SW480 (cell line): ENCODE measurements at regions not wholly inside any gene's neighbourhood (a gene's known extent, or its start where the extent isn't known, plus 50 kb on each side); places are given as distances from the start of the nearest gene placed in this dataset.
"Not testable (repeated sequence)": the region's sequence is repeated elsewhere in the genome, so short reads cannot be mapped to it uniquely, and the experiment has no call there.

Experiments
- DNase-seq: peaks from one replicate; pipeline ENCODE4 v3.0.0-alpha.2; 2016; ENCODE audit warnings: low spot score

DNA sequence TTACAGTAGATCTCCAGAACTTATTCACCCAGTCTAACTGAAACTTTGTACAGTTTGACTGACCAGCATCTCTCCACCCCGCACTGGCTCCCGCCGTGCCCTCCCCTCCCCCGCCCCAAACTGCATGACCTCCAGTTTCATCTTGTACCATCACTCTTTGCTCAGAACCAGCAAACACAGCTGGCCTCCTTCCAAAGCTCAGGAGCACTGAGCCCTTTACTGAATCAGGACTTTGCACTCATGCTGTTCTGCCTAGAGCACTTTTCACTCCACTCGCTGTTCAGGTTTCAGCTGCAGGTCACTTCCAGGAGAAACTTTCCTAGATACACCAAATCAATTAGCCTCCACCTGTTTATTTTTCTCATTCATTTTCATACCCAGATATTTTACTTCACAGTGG lies 455.3 kb upstream of the PDE3A start:
- no peak for DNase-seq

DNA sequence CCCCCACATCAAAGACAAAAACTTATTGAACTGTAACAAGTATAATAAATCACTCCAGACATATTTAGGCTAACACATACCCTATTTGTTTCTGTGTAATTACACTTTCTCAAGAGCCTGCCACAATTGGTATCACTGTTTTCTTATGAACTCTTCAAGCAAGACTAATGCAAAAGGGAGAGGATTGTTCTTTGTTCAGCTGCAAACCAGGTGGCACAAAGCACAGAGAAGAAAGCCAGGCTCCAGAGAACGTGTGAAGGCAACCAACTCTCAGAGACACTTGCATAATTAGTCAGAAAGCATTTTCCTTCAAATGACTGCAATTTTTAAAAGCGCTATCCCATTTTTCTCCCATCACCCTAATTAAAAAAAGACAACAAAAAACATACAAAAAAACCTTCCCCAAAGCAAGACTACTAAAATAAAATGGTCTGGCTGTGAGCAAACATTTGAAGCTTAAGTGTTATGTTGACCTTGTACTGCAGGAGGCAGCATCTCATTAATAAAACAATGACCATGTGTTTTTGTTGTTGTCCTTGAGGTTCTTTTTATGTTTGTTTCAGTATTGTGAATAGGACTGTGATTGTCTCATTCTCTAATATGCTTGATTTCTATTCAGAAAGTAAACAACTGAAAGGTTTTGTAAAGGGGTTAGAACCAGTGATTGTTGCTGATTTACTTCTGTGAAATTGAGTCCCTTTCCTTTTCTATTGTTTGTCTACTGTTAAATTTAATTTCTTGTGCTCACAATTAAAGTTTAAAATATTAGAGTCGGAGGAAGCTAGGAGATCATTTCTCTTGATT lies 452.7 kb upstream of the PDE3A start:
- DNase-seq: peak; percentile 40

DNA sequence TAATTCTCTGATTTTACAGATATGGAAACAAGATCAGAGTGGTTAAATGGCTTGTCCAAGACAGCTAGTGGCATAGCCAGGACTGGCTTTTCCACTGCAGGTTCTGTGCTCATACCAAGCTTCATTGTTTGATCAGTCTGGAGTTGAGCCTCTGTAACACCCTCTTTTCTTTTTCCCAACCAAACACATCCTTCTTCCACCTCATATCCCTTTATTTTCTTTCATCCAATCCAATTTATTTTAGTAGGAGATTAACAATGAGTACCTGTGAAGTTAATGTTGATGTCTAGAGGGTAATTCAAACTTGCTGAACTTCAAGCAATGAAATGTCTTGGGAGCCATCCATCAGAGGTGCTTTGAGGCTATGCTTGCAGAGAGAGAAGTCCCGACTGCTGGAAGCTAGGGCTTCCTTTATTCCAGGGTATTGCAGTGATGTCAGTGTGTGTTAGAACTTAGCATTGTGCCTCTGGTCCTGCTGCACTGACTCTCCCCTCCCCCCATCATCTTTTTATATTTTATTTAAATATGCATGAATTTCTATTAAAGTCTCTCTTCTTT lies 452.1 kb upstream of the PDE3A start:
- no peak for DNase-seq

DNA sequence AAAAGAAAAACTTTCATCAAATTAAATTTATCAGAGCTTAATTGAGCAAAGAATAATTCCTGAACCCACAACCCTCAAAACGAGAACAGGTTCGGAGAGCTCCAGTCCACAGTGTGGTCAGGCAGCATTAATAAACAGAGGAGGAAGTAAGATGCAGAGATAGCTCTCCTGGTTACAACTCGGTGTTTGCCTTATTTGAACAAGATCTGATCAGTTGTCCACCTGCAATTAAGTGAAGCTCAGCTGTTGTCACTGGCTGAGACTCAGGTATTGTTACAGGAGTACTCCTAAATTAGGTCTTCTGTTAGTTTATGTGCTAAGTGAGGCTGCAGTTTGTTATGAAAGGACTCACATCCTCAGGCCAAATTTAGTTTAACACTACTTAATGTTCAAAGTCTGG lies 451.4 kb upstream of the PDE3A start:
- no peak for DNase-seq

DNA sequence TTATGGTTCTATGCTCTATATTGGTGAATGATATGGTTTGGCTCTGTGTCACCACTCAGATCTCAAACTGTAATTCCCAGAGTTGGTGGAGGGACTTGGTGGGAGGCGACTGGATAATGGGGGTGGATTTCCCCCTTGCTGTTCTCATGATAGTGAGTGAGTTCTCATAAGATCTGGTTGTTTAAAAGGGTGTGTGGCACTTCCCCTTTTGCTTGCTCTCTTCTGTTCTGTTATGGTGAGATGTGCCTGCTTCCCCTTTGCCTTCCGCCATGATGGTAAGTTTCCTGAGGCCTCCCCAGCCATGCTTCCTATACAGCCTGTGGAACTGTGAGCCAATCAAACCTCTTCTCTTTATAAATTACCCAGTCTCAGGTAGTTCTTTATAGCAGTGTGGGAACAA lies 446.6 kb upstream of the PDE3A start:
- DNase-seq: not testable (repeated sequence)

DNA sequence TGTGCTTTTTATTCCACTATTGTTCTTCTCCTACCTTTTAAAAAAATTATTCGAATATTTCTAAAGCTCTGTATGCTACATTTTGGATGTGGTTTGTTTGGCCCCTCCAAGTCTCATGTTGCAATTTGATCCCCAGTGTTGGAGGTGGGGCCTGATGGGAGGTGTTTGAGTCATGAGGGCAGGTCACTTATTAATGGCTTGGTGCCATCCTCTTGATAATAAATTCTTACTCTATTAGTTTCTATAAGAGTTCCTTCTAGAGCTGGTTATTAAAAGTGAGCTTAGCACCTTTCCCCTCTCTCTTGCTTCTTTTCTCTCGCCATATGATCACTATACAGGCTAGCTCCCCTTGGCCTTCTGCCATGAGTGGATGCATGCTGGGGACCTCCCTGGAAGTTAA lies 445.6 kb upstream of the PDE3A start:
- DNase-seq: no peak

DNA sequence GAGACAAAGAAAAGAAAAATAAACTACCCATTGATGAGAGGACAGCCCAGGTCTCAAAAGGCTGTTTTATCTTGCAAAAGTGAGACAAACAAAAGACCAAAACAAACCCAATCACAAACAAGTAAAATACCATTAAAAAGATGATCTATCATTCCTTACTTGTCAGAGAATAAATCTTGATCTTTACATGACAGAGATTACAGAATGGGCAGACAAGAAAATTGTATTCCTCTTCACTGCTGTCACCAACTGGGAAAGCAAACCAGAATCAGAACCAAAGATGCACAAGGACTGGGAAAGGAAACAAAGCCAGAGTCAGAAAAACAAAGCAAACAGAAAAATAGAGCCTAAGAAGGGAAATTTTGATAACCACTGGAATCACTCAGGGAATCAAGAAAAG lies 444.0 kb upstream of the PDE3A start:
- DNase-seq: no peak

DNA sequence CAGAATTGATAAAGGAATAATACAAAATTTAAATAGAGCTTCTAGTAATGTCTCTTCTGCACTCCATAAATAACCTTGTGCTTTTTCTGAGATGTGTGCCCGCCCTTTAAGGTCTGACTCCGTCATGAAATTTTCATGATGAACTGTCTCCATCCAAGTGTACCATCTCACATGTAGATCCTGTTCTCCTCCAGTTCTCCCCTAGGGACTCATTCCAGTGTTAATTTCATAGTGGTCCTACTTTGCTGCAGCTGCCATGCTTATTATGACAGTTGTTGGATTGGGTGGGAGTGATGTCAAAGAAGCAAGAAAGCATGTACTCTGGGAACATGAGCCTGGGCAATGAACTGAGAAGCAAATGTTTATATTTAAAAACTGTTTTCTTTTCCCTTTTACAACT lies 442.5 kb upstream of the PDE3A start:
- no peak for DNase-seq

DNA sequence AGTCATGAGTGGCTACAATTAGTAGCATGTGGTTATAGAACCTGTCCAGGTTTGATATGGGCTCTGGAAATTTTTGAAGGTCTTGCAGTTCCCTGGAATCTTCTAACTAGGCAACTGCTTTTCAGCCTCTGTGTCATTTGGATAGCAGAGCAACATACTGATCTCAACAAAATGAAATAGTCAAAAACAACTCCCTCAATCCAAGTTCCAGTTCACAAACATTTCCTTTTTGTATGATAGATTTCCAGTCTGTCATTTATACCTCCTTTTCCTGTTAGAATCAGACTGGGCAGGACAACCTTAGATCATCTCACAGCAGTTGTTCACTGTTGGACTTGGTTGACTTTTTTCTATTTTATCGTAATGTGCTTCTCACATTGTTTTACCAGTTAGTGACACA lies 442.1 kb upstream of the PDE3A start:
- DNase-seq: no peak

DNA sequence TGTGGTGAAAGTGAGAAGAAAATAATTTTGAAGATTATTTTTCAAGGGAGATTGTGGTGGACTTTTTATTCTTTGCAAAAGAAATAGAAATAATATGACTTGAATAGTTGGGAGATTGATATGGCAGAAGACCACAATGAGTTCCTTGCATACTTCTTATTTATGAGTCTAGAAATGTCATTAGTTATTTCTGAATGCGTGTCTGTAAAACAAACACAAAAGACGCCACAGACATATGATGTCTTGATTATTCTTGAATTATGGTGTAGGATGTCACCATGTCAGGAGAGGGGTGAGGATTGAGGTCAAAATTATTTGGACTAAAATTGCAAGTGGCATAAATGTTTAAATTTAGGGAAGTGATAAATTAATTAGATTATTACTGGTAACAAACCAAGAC lies 440.7 kb upstream of the PDE3A start:
- no peak for DNase-seq

DNA sequence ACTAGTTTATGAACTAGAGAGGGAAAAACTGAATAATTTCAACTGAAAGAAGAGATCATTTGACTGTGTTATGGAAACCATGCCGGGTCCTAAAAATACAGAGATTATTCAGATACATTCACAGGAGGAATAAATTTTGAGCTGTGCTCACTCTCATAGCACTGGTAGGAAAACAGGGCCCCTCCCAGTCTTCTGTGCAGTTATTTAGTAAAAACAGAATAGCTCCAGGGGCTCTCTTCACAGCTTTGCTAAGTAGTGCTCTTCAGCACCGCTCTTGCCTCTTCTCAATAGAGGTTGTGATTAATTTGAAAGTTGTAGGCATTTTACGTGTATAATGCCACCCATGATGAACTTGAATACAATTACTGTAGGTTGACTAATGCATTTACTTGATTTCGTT lies 435.9 kb upstream of the PDE3A start:
- no peak for DNase-seq

DNA sequence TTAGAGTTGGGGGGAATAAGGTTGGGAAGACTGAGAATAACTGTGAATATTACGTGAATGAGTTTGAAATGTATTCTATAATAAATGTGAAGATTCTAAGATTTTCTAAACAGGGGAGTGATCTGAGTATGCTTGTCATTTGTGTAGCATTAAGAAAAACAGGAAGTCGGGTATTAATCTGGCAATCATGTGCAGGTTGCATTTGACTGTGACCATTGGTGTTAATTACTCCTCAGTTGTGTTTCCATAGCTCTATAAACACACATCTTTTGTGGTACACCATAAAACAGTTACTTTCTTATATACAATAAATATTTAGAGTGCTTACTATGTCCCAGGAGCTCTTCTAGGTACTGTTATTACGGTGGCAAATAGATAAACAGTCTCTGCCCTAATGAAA lies 434.4 kb upstream of the PDE3A start:
- DNase-seq: no peak

DNA sequence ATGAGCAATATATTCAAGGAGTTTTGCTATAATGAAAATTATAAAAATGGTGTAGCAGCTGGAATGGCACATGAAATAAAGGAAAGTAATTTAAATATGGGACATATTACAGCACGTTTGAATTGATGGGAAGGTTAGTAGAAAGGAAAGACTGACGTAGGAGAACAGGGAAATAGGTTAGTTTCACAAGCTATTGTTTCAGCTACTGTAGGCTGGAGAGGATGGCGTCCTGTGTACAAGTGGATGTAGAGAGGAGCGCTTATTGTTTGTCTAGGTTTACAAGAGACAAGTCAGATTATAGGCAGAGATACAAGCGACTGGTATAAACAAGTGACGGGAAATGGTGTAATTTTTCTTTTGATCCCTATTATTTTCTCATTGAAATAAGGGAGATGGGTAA lies 431.2 kb upstream of the PDE3A start:
- no peak for DNase-seq

DNA sequence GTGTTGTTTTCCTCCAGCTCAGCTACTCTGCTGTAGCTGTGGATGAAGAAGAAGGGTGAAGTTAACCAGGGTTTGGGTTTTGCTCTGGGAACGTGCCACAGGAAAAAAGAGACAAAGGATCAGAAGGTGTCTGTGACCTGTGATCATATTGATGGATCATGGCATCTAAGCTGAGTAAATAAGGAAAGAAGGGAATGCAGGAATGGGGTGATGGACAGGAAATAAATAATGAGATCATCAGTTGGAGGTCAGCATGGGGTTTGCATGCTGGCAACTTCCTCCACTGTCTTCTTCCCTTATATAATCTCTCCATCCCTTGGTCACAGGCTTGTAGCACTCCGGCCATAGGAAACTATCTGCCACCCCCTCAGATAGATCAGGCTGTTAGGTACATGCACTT lies 430.3 kb upstream of the PDE3A start:
- DNase-seq: no peak

DNA sequence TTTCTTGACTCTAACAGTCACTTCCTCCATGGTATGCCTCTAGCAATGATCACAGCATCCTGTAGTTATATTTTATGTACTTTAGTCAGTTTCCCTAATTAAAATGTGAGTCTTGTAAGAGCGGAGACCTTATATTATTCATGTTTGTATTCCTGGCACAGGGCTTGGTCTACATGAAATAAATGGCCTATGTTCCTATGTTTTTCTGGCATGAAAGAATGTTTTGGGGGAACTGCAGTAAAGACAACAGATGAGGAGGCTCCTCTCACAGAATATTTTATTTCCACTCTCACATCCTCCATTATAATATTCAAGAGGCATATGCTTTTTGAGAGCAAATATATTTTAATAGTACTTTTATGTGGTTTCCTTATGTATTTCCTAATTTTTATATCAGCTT lies 429.8 kb upstream of the PDE3A start:
- no peak for DNase-seq

DNA sequence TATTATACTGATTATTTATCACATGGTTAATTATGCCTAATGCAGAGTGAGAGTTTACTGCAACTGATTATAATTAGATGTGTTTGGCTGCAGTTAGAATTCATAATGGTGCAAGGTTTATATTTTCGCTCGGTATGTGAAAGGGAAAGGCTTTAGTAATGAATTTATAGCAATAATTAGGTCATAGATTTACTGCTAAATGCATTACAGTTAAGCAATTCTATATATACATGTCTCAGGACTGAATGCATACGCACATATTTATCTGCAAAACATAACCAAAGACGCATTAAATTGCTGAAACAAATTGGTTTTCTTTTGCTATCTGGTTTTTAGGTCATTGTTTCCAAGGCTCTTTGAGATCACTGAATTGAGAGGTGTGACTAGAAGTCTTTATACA lies 428.1 kb upstream of the PDE3A start:
- DNase-seq: no peak

DNA sequence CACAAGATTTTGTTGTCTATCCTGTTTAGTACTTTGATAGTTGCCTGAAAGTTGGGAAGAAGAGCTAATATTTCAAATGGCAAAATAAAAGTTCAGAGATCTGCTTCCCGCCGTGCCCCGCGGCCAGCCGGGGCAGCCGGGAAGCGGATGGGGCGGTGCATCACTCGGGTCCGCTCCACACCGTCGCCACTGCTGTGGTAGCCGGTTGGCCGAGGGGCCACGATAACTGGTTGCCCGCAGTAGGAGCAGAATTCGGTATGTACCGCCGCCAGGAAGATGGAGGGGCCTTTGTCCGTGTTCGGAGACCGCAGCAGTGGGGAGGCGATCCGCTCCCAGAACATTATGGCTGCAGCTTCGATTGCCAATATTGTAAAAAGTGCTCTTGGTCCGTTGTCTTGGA lies 427.2 kb upstream of the PDE3A start:
- DNase-seq: no peak

DNA sequence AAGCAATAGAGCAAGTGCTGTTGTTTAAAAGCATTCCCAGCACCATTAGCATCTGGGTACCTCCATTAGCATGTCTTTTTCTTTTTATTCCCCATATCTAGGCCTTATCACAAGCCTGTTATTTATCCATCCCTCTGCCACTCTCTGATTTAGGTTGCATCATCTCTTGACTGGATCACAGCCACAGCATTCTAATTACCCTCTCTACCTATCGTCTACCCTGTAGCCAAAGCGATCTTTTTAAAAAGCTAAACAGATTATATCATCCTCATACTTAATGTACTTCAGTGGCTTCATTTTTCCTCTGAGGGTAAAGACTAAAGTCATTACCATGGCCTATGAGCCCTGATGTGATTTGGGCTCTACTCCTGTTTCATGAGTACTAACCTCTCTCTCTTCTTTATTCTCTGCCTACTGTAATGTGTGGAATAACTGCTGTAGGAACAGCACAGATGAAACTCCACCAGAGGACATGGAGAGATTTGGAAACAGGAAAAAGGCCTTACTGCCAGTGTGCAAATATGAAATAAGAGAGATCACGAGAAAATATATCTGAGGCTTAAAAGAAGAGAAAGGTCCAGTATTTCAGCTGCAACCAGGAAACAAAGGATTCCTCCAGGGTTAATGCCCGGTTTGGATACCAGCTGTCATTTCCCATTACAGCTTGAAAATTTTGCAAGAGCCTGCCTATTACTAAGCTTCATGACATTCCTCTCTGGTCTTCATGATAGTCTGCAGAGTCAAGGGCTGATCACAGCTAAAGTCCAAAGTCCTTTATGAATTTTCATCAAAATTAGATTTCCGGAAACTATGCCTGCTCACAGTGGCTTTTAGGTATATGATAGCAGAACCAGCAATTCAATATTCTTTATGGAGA lies 422.5 kb upstream of the PDE3A start:
- no peak for DNase-seq

DNA sequence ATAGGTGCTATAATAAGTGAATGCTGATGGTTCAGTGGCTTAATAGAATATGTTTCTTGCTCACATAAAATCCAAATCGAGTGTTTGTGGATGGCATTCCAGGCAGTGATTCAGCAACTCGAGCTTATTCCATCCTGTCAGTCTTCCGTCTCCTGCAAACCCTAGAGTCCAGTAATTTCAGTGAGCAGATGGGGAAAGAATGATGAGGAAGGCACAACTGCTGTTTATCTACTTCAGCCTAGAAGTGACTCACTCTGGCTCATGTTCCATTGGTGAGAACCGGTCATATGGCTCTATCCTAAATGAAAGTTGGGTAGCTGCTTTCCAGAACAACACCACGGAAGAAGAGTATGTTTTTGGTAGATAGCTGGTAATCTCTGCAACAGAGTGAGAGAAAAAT lies 421.8 kb upstream of the PDE3A start:
- peak; percentile 13 for DNase-seq

DNA sequence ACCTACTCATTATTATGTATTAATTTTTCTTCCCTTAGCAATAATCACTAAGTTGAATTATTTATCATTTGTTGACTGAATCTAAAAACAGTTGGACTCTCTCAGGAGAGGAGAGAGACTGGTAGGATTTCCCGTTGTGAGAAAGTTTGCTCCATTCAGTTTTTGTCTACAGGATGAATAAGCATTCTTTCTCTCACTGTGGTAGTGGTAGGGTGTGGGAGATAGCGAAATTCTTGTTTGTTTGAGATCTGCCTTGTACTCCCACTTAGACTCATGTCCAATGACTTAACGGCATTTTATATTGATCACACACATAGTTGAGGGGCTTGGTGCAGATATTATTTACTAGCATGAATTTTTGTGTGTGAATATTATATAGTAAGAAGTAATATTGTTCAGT lies 421.0 kb upstream of the PDE3A start:
- DNase-seq: no peak

DNA sequence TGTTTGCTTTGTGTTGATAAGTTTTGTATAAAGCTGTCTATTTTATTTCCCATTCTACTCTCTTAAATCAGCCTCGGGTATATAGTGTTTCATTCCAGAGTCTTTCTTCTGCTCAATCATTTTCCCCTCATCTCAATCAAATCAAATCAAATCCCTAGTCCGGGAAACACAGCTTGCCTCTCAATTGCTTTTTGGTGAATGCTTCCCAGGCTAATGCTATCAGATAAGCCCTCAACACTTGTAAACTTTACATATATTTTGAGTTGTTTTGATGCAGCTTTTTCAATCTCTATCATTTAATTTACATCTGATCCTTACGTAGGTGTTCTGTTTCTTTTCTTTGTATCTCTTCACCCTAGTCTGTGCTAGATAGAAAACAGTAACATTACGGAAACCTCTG lies 416.7 kb upstream of the PDE3A start:
- no peak for DNase-seq

DNA sequence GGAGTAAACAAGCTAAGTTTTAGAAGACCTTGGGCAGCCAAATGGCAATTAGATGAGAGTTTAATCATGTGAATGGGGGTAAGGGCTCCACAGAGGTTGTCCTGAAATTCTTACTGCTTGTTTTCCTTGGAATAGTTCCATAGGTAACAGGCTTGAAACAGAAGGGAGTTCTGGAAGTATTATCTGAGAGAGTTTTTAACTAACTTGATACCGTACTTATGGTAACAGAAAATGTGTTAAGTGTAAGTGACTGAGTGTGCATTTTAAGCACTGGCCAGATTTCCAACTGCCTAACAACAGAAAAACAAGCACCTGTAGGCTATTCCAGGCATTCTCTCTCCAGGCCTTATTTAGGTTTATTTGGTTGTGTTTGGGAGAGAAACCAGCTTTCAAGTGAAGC lies 414.6 kb upstream of the PDE3A start:
- no peak for DNase-seq

DNA sequence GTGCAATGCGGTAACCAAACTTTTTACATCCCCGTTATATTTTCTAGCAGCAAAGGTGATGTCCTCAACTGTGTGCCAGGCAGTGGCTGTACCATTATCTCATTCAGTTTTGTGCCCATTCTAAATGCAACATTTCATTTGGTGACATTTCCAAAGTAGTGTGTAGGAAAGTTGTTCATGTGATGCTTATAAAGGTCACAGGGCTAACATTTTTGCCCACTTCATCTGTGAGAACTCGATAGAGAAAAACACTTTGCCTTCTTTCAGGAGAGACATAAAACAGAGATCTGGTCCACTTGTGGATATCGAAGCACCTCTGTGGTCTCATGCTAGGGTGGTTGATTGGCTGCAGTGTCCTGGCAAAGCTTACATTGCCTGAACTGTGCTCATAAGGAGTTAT lies 414.2 kb upstream of the PDE3A start:
- no peak for DNase-seq
